ENCODE measurements at regions not wholly inside any gene's neighbourhood (a gene's known extent, or its start where the extent isn't known, plus 50 kb on each side); places are given as distances from the start of the nearest gene placed in this dataset.

GRCh38 chr4:63799166-63799565, 610.1 kb downstream of the TECRL start:
- DNase-seq (ENCODE audit: low read depth): no peak

- DNase-seq (ENCODE audit: low read depth): no peak
Measured at GRCh38 chr4:63795301-63795700, 613.9 kb downstream of the TECRL start.

GRCh38 chr4:63790377-63790776, 618.9 kb downstream of the TECRL start:
- DNase-seq (ENCODE audit: low read depth): no peak

GRCh38 chr4:63788271-63788670, 621.0 kb downstream of the TECRL start:
- no peak for DNase-seq (ENCODE audit: low read depth)

GRCh38 chr4:63787326-63787725, 621.9 kb downstream of the TECRL start:
- DNase-seq (ENCODE audit: low read depth): no peak

GRCh38 chr4:63786171-63786570, 623.1 kb downstream of the TECRL start:
- DNase-seq (ENCODE audit: low read depth): no peak

GRCh38 chr4:63784822-63785221, 624.4 kb downstream of the TECRL start:
- DNase-seq (ENCODE audit: low read depth): no peak

GRCh38 chr4:63777601-63778000, 631.6 kb downstream of the TECRL start:
- DNase-seq (ENCODE audit: low read depth): no peak

GRCh38 chr4:63764400-63764799, 644.9 kb downstream of the TECRL start:
- DNase-seq (ENCODE audit: low read depth): no peak

- DNase-seq (ENCODE audit: low read depth): no peak
Measured at GRCh38 chr4:63757929-63758328, 651.3 kb downstream of the TECRL start.

- no peak for DNase-seq (ENCODE audit: low read depth)
Measured at GRCh38 chr4:63742882-63743281, 666.4 kb downstream of the TECRL start.

GRCh38 chr4:63729519-63729918, 679.7 kb downstream of the TECRL start:
- DNase-seq (ENCODE audit: low read depth): no peak

- DNase-seq (ENCODE audit: low read depth): no peak
Measured at GRCh38 chr4:63728480-63729177, 680.6 kb downstream of the TECRL start.

GRCh38 chr4:63717384-63717783, 691.9 kb downstream of the TECRL start:
- DNase-seq (ENCODE audit: low read depth): no peak

GRCh38 chr4:63708661-63709060, 700.6 kb downstream of the TECRL start:
- DNase-seq (ENCODE audit: low read depth): no peak

- no peak for DNase-seq (ENCODE audit: low read depth)
Measured at GRCh38 chr4:63700569-63700968, 708.7 kb downstream of the TECRL start.

GRCh38 chr4:63693321-63693720, 715.9 kb downstream of the TECRL start:
- DNase-seq (ENCODE audit: low read depth): no peak

- no peak for DNase-seq (ENCODE audit: low read depth)
Measured at GRCh38 chr4:63678358-63678931, 730.8 kb downstream of the TECRL start.

- DNase-seq (ENCODE audit: low read depth): no peak
Measured at GRCh38 chr4:63670735-63671134, 738.5 kb downstream of the TECRL start.

GRCh38 chr4:63663870-63664269, 745.4 kb downstream of the TECRL start:
- DNase-seq (ENCODE audit: low read depth): no peak

GRCh38 chr4:63644396-63644795, 764.9 kb downstream of the TECRL start:
- no peak for DNase-seq (ENCODE audit: low read depth)

- DNase-seq (ENCODE audit: low read depth): no peak
Measured at GRCh38 chr4:63637270-63637669, 772.0 kb downstream of the TECRL start.

GRCh38 chr4:63632858-63633257, 776.4 kb downstream of the TECRL start:
- DNase-seq (ENCODE audit: low read depth): no peak

GRCh38 chr4:63620271-63620670, 789.0 kb downstream of the TECRL start:
- DNase-seq (ENCODE audit: low read depth): no peak

Data from non-pigmented ciliary epithelial cell (primary cell).